Liver (tissue), 7 donors: ENCODE measurements at regions not wholly inside any gene's neighbourhood (a gene's known extent, or its start where the extent isn't known, plus 50 kb on each side); places are given as distances from the start of the nearest gene placed in this dataset.

Source experiments
- DNase-seq: peaks from one replicate; pipeline ENCODE4 v3.0.0-alpha.2; 2017; ENCODE audit warnings: low spot score
- H3K27ac ChIP-seq, 2 donors: one replicate each; pipeline ENCODE4 v1.7.0; 2013; ENCODE audit warnings: inconsistent platforms in 2 of 2, low read length in 2 of 2, control low read depth in 1 of 2, low read depth in 1 of 2, mild to moderate bottlenecking in 1 of 2
- H3K27me3 ChIP-seq, 4 donors: one replicate each; pipeline versions ENCODE4 v1.6.1 to v1.7.0; 2013; ENCODE audit warnings: low read length in 3 of 4, inconsistent platforms in 1 of 4, mild to moderate bottlenecking in 1 of 4, moderate library complexity in 1 of 4; ENCODE audit not compliant: control insufficient read depth in 4 of 4, insufficient read depth in 4 of 4
- H3K36me3 ChIP-seq, 4 donors: one replicate each; pipeline versions ENCODE4 v1.6.1 to v1.7.0; 2013; ENCODE audit warnings: low read length in 3 of 4, mild to moderate bottlenecking in 3 of 4, low read depth in 1 of 4, moderate library complexity in 1 of 4; ENCODE audit not compliant: control insufficient read depth in 4 of 4, insufficient read depth in 3 of 4
- H3K4me1 ChIP-seq, 4 donors: one replicate each; pipeline versions ENCODE4 v1.6.1 to v1.7.0; 2013; ENCODE audit warnings: low read length in 3 of 4, mild to moderate bottlenecking in 3 of 4, moderate library complexity in 1 of 4; ENCODE audit not compliant: control insufficient read depth in 4 of 4, insufficient read depth in 4 of 4
- H3K4me3 ChIP-seq, 3 donors: one replicate each; pipeline versions ENCODE4 v1.6.1 to v1.7.0; 2013; ENCODE audit warnings: low read length in 3 of 3, control low read depth in 1 of 3, low read depth in 1 of 3, mild to moderate bottlenecking in 1 of 3
- H3K9ac ChIP-seq, 2 donors: one replicate each; pipeline ENCODE4 v1.7.0; 2013; ENCODE audit warnings: low read length in 2 of 2, mild to moderate bottlenecking in 2 of 2, moderate library complexity in 2 of 2, control low read depth in 1 of 2, low read depth in 1 of 2
- H3K9me3 ChIP-seq, 4 donors: one replicate each; pipeline versions ENCODE4 v1.6.1 to v1.7.0; 2013; ENCODE audit warnings: low read length in 3 of 4; ENCODE audit not compliant: control insufficient read depth in 4 of 4
- FOXA1 ChIP-seq: IDR thresholded peaks from 2 replicates; pipeline ENCODE4 v1.6.1; 2016; ENCODE audit warnings: antibody characterized with exemption
- FOXA2 ChIP-seq: IDR thresholded peaks from 2 replicates; pipeline ENCODE4 v1.6.1; 2016; ENCODE audit warnings: antibody characterized with exemption
- NR2F2 ChIP-seq: IDR thresholded peaks from 2 replicates; pipeline ENCODE4 v1.6.1; 2016; ENCODE audit warnings: antibody characterized with exemption
- RXRA ChIP-seq, 2 donors: IDR thresholded peaks; 2 replicates each; pipeline ENCODE4 v1.6.1; 2017 to 2018; ENCODE audit warnings: antibody characterized with exemption in 2 of 2, mild to moderate bottlenecking in 1 of 2
- SP1 ChIP-seq: IDR thresholded peaks from 2 replicates; pipeline ENCODE4 v1.6.1; 2018; ENCODE audit warnings: antibody characterized with exemption, mild to moderate bottlenecking
- YY1 ChIP-seq: IDR thresholded peaks from 2 replicates; pipeline ENCODE4 v1.6.1; 2016; ENCODE audit warnings: antibody characterized with exemption, mild to moderate bottlenecking
- WGBS: extraction: QIAGEN DNeasy Blood & Tissue Kit; methylation state at CpG from one replicate; pipeline ENCODE4 v1.1.7; 2013; 5-methylcytosine and 5-hydroxymethylcytosine counted together
- TF ChIP-seq, protein P1 (sequence below): IDR thresholded peaks from 2 replicates; pipeline ENCODE4 v1.6.1; 2016; ENCODE audit warnings: antibody characterized with exemption, mild to moderate bottlenecking
- TF ChIP-seq, protein P2 (sequence below): IDR thresholded peaks from 2 replicates; pipeline ENCODE4 v1.6.1; 2016; ENCODE audit warnings: antibody characterized with exemption
- donor health status: healthy.
- donor health status: healthy.
- donor health status: healthy.
- donor health status: healthy.

DNA sequence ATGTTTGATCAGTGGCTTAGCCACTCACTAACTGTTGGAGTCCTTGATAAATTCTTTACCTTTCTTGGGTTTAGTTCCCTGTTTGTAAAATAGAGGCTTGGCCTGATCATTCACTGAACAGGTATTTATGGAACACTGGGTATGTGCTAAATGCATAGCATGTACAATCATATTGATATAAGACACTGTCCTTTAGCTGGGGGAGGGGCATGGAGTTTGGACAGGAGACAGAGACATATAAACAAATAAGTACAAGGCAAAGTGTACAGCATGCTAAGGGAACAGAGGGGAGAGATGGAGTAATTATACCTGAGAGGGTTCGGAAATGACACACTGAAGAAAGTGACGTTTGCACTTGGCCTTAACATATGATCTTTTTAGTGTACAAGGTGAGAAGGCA, 124.3 kb upstream of the CACNA1E start:
- Histone ChIP-seq H3K27ac (no peak overlapping the region), H3K4me1 (no peaks in the 10 kb centered on the region), H3K4me3 (no peak overlapping the region), H3K9me3 (no peaks in the 10 kb centered on the region), H3K9ac (no peak overlapping the region), H3K27me3 (no peaks in the 10 kb centered on the region), H3K36me3 (no peaks in the 10 kb centered on the region)
- no peak for TF ChIP-seq FOXA2
- no peak for DNase-seq
- WGBS = 69% methylated on average over 2 of the region's 2 CpGs

DNA sequence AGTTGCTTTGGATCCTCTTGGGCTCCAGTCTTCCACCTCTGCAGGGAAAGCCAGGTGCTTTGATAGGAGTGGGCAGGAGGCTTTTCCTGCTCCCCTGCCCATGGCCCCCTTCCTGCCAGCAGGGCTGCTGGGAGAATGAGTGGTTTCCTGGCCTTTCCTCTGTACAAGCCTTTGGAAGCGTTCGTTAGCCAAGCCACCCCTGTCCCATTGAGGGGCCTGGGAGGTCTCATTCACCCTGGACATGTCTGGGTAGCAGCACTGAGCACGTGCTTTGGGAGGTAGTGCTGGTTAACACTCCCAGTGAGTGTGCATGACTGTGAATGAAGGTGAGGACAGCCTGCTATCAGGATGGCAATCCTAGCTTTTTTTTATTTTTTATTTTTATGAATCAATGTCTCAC, 118.5 kb upstream of the CACNA1E start:
- Histone ChIP-seq H3K4me3 (no peak overlapping the region), H3K27me3 (no peaks in the 10 kb centered on the region), H3K36me3 (no peaks in the 10 kb centered on the region), H3K27ac (no peak overlapping the region), H3K9ac (no peak overlapping the region), H3K4me1 (no peaks in the 10 kb centered on the region), H3K9me3 (no peaks in the 10 kb centered on the region)
- DNase-seq = no peak
- TF ChIP-seq SP1 (no peak), RXRA (IDR thresholded peaks at IDR 0.05) (no peak), FOXA1 (no peak)
- TF ChIP-seq, protein P1, sequence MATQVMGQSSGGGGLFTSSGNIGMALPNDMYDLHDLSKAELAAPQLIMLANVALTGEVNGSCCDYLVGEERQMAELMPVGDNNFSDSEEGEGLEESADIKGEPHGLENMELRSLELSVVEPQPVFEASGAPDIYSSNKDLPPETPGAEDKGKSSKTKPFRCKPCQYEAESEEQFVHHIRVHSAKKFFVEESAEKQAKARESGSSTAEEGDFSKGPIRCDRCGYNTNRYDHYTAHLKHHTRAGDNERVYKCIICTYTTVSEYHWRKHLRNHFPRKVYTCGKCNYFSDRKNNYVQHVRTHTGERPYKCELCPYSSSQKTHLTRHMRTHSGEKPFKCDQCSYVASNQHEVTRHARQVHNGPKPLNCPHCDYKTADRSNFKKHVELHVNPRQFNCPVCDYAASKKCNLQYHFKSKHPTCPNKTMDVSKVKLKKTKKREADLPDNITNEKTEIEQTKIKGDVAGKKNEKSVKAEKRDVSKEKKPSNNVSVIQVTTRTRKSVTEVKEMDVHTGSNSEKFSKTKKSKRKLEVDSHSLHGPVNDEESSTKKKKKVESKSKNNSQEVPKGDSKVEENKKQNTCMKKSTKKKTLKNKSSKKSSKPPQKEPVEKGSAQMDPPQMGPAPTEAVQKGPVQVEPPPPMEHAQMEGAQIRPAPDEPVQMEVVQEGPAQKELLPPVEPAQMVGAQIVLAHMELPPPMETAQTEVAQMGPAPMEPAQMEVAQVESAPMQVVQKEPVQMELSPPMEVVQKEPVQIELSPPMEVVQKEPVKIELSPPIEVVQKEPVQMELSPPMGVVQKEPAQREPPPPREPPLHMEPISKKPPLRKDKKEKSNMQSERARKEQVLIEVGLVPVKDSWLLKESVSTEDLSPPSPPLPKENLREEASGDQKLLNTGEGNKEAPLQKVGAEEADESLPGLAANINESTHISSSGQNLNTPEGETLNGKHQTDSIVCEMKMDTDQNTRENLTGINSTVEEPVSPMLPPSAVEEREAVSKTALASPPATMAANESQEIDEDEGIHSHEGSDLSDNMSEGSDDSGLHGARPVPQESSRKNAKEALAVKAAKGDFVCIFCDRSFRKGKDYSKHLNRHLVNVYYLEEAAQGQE = no peak
- 90% methylated on average over 3 of the region's 3 CpGs for WGBS

DNA sequence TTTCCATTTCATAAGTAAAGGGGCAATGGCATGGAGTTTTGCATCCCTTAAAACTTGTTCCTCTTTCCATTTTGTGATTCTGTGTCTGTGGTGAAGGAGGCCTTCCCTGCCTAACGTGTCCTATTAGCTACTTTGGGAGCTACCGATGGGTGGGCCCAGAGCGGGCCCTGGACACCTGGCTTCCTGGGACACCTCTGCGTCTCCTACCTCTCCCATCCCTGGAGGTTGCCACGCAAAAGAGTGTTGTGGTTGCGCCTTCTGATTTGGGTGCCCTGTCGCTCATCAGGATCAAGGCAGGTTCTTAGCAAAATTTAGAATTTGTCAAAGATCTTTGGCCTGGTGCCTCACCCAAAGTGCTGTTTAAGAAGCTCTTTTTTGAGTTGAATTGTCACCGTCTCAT, 116.4 kb upstream of the CACNA1E start:
- Histone ChIP-seq H3K4me3 (no peak overlapping the region), H3K36me3 (no peaks in the 10 kb centered on the region), H3K27me3 (no peaks in the 10 kb centered on the region), H3K9ac (no peak overlapping the region), H3K9me3 (peaks cover 0 to 6% (median 3%) of the 10 kb centered on the region in 4 donors), H3K4me1 (no peaks in the 10 kb centered on the region), H3K27ac (no peak overlapping the region)
- 93% methylated on average over 8 of the region's 8 CpGs for WGBS
- TF ChIP-seq, protein P1 = no peak
- TF ChIP-seq YY1 (no peak), FOXA1 (no peak), NR2F2 (no peak)
- TF ChIP-seq, protein P2, sequence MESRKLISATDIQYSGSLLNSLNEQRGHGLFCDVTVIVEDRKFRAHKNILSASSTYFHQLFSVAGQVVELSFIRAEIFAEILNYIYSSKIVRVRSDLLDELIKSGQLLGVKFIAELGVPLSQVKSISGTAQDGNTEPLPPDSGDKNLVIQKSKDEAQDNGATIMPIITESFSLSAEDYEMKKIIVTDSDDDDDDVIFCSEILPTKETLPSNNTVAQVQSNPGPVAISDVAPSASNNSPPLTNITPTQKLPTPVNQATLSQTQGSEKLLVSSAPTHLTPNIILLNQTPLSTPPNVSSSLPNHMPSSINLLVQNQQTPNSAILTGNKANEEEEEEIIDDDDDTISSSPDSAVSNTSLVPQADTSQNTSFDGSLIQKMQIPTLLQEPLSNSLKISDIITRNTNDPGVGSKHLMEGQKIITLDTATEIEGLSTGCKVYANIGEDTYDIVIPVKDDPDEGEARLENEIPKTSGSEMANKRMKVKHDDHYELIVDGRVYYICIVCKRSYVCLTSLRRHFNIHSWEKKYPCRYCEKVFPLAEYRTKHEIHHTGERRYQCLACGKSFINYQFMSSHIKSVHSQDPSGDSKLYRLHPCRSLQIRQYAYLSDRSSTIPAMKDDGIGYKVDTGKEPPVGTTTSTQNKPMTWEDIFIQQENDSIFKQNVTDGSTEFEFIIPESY = no peak
- no peak for DNase-seq
